HG02884 (cell line): ENCODE measurements at regions not wholly inside any gene's neighbourhood (a gene's known extent, or its start where the extent isn't known, plus 50 kb on each side); places are given as distances from the start of the nearest gene placed in this dataset.
"Not testable (repeated sequence)": the region's sequence is repeated elsewhere in the genome, so short reads cannot be mapped to it uniquely, and the experiment has no call there.

Source experiments
- ATAC-seq: cut with Tn5 transposase; IDR thresholded peaks from one replicate; pipeline ENCODE4 v1.9.1; 2021; ENCODE audit warnings: mild to moderate bottlenecking, moderate library complexity; ENCODE audit not compliant: unreplicated experiment

- ATAC-seq = no peak
These were observed 189.0 kb upstream of the HES1 start for GRCh38 chr3:193946945-193947344.

GRCh38 chr3:193947596-193947995 is 188.4 kb upstream of the HES1 start:
- no peak for ATAC-seq

- ATAC-seq = no peak
These were observed 187.5 kb upstream of the HES1 start for GRCh38 chr3:193948459-193948858.

GRCh38 chr3:193951859-193952258 is 184.1 kb upstream of the HES1 start:
- ATAC-seq = no peak

- ATAC-seq = no peak
These were observed 181.2 kb upstream of the HES1 start for GRCh38 chr3:193954752-193955151.

GRCh38 chr3:193955719-193956118 is 180.2 kb upstream of the HES1 start:
- no peak for ATAC-seq

- no peak for ATAC-seq
These were observed 176.1 kb upstream of the HES1 start for GRCh38 chr3:193959861-193960260.

- ATAC-seq = no peak
These were observed 175.3 kb upstream of the HES1 start for GRCh38 chr3:193960487-193961274.

- no peak for ATAC-seq
These were observed 172.8 kb upstream of the HES1 start for GRCh38 chr3:193962986-193963685.

GRCh38 chr3:193963808-193964516 is 172.0 kb upstream of the HES1 start:
- ATAC-seq = peak; percentile 90

GRCh38 chr3:193964517-193964880 is 171.4 kb upstream of the HES1 start:
- no peak for ATAC-seq

GRCh38 chr3:193968380-193968974 is 167.5 kb upstream of the HES1 start:
- no peak for ATAC-seq

GRCh38 chr3:193970131-193970772 is 165.7 kb upstream of the HES1 start:
- ATAC-seq = not testable (repeated sequence)

GRCh38 chr3:193970773-193971206 is 165.2 kb upstream of the HES1 start:
- ATAC-seq = peak; percentile 15

GRCh38 chr3:193971261-193971751 is 164.6 kb upstream of the HES1 start:
- ATAC-seq = peak; percentile 66

- no peak for ATAC-seq
These were observed 164.0 kb upstream of the HES1 start for GRCh38 chr3:193971966-193972365.

GRCh38 chr3:193972832-193973231 is 163.1 kb upstream of the HES1 start:
- no peak for ATAC-seq

- ATAC-seq = no peak
These were observed 161.7 kb upstream of the HES1 start for GRCh38 chr3:193974191-193974652.

- no peak for ATAC-seq
These were observed 161.0 kb upstream of the HES1 start for GRCh38 chr3:193974671-193975535.

- no peak for ATAC-seq
These were observed 158.3 kb upstream of the HES1 start for GRCh38 chr3:193977622-193978021.
